ENCODE measurements at regions not wholly inside any gene's neighbourhood (a gene's known extent, or its start where the extent isn't known, plus 50 kb on each side); places are given as distances from the start of the nearest gene placed in this dataset.

DNA sequence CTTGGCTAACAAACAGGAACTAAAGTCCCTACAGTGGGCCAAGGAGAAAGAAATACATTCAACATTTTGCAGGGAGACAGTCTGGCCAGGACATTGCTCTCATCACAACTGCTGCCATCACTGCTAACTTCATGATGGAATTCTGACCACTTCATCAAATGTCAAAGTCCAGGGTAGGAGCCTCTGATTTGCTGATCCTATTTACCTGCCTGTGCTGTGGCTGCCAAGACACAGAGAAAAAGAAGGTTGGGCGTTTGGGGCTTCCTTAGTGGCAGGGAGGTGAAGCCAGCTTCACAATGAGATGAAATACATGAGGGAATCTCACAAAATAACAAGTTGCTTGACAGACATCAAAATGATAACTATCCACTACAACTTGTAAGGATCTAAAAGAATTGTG, 343.9 kb upstream of the CADM1 start:
- DNase-seq (ENCODE audit: low read depth, low spot score) = no peak
- POLR2A ChIA-PET = no interaction called here
- CTCF ChIA-PET = no interaction called here
- H3K4me3 ChIP-seq (ENCODE audit: low read depth, low read length) = no peak overlapping the region
- no peaks in the 10 kb centered on the region for H3K27me3 ChIP-seq (ENCODE audit: control insufficient read depth, insufficient read depth, low read length)
- no peaks in the 10 kb centered on the region for H3K9me3 ChIP-seq (ENCODE audit: control insufficient read depth, insufficient read depth, low read length)
- TF ChIP-seq CTCF (IDR thresholded peaks at IDR 0.05; ENCODE audit: low read depth, low read length) = no peak
- no peak overlapping the region for H3K27ac ChIP-seq (ENCODE audit: low read depth, low read length)

- no peak for DNase-seq (ENCODE audit: low read depth, low spot score)
- ChIA-PET POLR2A (no interaction called here), CTCF (no interaction called here)
- no peaks in the 10 kb centered on the region for H3K27me3 ChIP-seq (ENCODE audit: control insufficient read depth, insufficient read depth, low read length)
- no peaks in the 10 kb centered on the region for H3K9me3 ChIP-seq (ENCODE audit: control insufficient read depth, insufficient read depth, low read length)
- H3K4me3 ChIP-seq (ENCODE audit: low read depth, low read length) = no peak overlapping the region
- no peak overlapping the region for H3K27ac ChIP-seq (ENCODE audit: low read depth, low read length)
- no peak for TF ChIP-seq CTCF (IDR thresholded peaks at IDR 0.05; ENCODE audit: low read depth, low read length)
These were observed 341.7 kb upstream of the CADM1 start for GRCh38 chr11:115845872-115846271.

DNA sequence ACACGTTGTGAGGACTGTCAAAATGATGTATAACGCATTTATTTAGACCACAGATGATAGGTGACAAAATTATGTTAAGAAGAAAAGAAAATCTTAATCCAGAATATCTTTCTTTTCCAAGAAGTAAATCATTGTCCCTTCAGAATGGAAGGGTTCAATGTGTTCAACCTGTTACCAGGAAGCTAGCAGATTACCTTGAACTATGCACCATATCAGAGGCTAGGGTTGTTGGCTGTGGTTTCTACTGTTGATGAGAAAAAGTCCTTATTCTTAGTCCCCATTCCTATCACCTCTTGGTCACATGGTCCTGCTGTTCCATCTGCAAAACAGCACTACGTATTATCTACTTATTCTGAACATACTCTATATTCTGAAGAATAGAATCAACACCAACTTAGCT, 339.5 kb upstream of the CADM1 start:
- Histone ChIP-seq H3K27me3 (ENCODE audit: control insufficient read depth, insufficient read depth, low read length) (no peaks in the 10 kb centered on the region), H3K27ac (ENCODE audit: low read depth, low read length) (no peak overlapping the region), H3K9me3 (ENCODE audit: control insufficient read depth, insufficient read depth, low read length) (no peaks in the 10 kb centered on the region), H3K4me3 (ENCODE audit: low read depth, low read length) (no peak overlapping the region)
- no peak for DNase-seq (ENCODE audit: low read depth, low spot score)
- ChIA-PET CTCF (no interaction called here), POLR2A (no interaction called here)
- TF ChIP-seq CTCF (IDR thresholded peaks at IDR 0.05; ENCODE audit: low read depth, low read length) = no peak

- ChIA-PET CTCF (no interaction called here), POLR2A (no interaction called here)
These were observed 338.9 kb upstream of the CADM1 start for GRCh38 chr11:115843111-115843510.

GRCh38 chr11:115820026-115820425, 315.8 kb upstream of the CADM1 start:
- ChIA-PET POLR2A (interaction anchor here (0.7 kb wide), 1 partner anchor 18 kb away, joined by 3 read pairs; no protein-coding TSS in a partner anchor), CTCF (no interaction called here)
- Histone ChIP-seq H3K27ac (ENCODE audit: low read depth, low read length) (no peak overlapping the region), H3K27me3 (ENCODE audit: control insufficient read depth, insufficient read depth, low read length) (no peaks in the 10 kb centered on the region), H3K4me3 (ENCODE audit: low read depth, low read length) (no peak overlapping the region), H3K9me3 (ENCODE audit: control insufficient read depth, insufficient read depth, low read length) (peaks cover 3% of the 10 kb centered on the region; the same call in 1 of the 2 replicates)
- no peak for TF ChIP-seq CTCF (IDR thresholded peaks at IDR 0.05; ENCODE audit: low read depth, low read length)
- no peak for DNase-seq (ENCODE audit: low read depth, low spot score)

More at GRCh38 chr11:115843111-115843510, 338.9 kb upstream of the CADM1 start:
- Histone ChIP-seq H3K27ac (ENCODE audit: low read depth, low read length) (no peak overlapping the region), H3K9me3 (ENCODE audit: control insufficient read depth, insufficient read depth, low read length) (no peaks in the 10 kb centered on the region), H3K27me3 (ENCODE audit: control insufficient read depth, insufficient read depth, low read length) (no peaks in the 10 kb centered on the region), H3K4me3 (ENCODE audit: low read depth, low read length) (no peak overlapping the region)
- no peak for TF ChIP-seq CTCF (IDR thresholded peaks at IDR 0.05; ENCODE audit: low read depth, low read length)
- no peak for DNase-seq (ENCODE audit: low read depth, low spot score)
